HS-5 (cell line): ENCODE measurements at regions not wholly inside any gene's neighbourhood (a gene's known extent, or its start where the extent isn't known, plus 50 kb on each side); places are given as distances from the start of the nearest gene placed in this dataset.

Experiments
- DNase-seq: peaks from one replicate; pipeline ENCODE4 v3.0.0-alpha.2; 2012; ENCODE audit warnings: low read depth

DNA sequence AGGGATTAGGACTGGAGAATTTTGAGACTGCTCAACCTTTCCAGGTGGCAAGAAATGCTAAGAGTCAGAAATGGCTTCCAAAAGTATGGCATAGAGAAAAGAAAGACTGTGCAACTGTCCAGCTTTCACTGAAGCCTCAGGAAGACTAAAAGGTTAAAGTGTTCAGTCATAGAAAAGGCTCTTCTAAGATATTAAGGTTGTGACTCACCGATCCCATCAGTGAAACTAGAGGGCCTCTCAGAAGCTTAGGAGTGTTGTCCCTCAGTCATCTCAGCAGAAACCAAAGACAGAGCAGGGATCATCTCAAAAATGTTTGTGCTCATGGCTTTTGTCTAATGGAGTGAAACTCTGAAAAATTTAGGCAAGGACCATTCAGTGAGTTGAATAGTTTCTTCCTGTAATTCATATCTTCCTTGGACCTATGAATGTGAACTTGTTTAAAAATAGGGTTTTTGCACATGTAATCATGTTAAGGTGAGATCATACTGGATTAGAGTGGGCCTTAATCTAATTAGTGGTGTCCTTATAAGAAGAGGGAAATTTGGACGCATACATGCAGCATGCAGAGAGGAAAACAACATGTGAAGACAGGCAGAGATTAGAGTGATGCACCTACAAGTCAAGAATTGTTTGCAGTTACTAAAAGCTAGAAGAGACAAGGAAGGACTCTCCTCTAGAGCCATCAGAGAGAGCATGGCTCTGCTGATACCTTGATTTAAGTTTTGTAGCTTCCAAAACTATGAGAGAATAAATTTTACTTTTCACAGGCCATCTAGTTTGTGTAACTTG is 71.3 kb downstream of the RPE65 start:
- no peak for DNase-seq

DNA sequence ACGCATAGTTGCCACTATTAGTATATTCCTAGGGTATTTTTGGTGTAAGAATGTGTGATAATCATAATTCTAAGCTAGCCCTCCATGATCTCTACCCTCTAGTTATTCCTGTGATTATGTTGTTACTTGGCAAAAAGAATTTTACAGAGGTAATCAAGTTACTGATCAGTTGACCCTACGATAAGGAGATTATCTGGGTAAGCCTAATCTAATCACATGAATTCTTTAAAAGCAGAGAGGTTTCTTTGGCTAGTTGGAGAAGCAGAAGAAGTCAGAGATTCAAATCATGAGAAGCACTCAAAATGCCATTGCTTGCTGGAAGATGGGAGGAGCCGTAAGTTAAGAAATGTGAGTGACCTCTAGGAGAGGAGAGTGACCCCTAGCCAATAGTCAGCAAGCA is 72.7 kb downstream of the RPE65 start:
- DNase-seq = no peak

DNA sequence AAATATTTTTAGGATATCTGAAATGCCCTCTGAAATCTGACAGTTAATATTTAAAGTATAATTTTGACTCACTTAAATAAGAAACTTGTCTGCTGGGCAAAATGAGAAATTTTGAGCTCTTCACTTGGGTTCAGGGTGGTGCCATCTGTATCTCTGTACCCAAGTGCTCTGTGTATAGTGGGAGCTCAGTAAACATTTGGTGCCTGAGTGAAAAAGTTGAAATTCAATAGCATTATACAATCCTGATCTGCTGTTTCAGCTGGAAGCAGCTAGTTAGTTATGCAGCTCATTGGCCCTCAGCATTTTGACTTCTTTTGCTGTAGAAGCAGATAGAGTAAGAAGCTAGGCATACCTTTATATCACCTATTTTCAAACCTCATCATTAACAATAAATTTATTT is 73.3 kb downstream of the RPE65 start:
- DNase-seq = no peak

DNA sequence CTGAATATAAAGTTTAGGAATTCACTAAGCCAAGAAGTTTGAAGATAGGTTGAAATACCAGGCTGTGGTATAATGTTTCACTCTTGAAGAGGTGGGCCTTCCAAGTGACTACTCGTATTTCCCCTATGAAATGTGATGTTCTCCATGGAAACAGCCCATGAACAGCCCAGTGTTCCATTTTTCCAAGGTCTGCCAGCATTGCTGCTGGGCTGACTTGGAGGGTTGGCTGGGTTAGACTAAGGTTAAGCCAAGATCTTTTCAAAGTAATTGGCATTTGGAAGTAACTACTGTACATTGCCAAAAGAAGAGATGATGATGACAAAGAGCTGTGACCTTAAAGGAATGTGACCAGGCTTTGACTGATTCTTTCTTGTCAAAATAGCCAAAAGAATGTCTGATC is 73.8 kb downstream of the RPE65 start:
- no peak for DNase-seq

DNA sequence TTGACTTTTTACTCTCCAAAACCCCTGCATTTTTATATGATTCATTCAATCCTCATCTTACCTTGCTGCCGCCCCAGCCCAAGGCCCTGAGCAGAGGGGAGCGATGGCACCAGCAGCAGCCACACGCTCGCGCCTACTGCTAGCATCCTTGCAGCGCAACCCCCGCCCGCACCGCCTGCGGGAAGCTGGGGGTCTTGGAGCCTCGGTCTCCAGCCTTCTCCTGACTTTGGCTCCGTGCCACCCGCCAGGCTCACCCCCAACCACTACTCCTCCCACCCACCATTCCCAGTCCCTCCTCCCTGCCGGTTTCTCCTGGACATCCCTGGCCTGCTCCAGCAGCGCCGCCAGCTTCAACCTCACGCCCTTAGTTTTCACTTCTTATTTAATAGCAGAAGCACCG is 76.6 kb downstream of the RPE65 start:
- DNase-seq = no peak

DNA sequence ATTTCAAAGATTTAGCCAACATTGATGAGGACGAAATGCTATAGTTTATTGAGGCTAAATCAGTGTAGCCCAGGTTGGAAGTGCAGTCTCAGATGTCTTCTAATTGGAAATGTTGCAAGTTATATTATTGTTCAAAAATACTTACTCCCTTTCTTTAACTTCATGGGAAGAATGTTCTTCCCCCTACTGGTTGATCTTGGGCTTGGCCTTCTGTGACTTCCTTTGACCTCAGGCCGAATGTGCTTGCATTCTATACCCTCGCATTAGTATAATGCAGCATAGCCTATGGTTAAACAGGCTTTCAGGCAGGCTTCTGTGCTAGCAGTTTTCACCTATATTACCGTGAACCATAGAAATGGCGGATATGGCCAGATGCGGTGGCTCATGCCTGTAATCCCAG is 77.3 kb downstream of the RPE65 start:
- DNase-seq = no peak

DNA sequence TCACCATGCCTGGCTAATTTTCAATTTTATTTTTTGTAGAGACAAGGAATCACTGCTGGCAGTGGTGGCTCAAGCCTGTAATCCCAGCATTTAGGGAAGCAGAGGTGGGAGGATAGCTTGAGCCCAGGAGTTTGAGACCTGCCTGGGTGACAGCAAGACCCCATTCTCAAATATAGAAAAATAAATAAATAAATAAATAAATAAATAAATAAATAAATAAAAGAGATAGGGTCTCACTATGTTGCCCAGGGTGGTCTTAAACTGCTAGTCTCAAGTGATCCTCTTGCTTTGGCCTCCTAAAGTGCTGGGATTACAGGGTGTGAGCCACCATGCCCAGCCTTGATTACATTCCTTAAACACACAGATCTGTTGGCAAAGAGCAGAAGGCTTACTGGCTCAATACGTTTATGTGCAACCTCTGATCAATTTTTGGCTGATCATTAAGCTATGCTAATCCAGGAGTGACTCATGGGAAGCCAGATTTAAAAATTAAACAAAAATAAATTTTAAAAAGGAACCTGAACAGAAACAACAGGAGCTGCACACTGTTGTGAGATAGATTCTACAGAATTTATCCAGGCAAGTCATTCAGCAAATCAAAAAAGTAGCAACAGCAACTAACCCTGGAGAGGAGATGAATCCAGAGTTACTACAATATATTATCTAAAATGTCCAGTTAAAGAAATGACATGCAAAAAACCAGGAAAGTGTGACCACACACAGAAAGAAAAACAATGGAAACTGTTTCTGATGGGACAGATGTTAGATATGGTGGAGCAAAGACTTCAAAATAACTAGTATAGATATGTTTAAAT is 79.4 kb downstream of the RPE65 start:
- no peak for DNase-seq

DNA sequence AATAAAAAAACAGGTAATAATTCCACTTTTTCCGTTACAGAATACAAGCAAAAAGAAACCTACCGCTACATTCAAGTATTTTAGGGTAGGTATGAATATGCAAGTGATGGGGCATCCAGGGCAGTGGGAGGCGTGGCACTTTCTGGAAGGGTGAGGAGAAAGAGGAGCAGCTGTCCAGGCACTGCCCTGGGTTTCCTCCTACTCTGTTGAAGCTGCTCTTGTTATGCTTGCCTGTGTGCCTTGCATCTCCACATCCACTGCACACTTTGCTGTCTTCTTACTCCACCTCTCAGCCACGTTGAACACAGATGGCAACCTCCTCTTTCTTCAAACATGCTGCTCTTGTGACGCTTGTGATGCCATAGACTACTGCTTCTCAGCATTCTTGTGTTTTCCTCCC is 83.2 kb downstream of the RPE65 start:
- no peak for DNase-seq

DNA sequence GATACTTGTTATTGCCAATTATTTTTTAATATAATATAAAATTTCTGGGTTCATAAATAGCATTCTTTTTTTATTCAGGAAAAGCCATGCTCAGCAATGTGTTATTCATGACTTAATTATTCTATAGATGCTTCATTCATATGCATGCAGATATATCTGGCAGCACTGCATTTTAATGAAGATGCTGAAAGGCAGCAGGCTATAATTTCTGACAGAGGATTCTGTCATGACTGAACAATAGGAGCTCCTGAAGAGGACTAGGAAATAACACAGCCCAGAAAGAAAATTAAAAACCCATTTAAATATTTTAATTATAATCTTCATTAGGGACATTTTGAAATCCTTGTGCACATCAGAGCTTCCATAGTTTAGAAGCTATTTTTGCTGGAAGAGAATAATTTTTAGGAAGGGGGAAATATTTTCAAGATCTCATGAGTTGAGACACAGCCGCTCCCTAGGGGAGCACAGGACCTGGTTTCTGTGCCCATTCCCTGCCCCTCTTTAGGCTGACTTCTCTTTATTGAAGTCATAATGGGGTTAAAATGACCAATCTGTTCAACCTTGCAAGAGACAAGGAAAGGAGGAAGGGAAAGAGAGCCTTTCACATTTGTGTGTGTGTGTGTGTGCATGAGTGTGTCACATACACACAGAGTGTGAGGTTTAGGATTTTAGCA is 83.9 kb downstream of the RPE65 start:
- DNase-seq = no peak

DNA sequence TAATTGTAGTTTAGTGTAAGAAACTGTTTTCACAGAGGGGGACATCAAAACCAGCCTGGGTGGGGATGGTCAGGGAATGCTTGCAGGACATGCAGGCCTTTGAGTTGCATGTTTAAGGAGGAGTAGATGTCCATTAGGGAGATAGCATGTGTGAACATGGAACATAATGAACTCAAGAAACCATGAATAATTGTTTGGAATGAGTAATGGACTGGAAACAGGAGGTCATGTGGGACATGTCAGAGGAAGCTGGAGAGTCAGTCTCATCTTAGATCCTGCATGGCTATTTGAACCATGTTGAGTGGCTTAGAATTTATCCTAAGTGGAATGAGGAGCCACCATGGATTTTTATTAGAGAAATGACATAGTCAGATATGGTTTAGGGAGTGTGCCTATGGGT is 86.4 kb downstream of the RPE65 start:
- no peak for DNase-seq

DNA sequence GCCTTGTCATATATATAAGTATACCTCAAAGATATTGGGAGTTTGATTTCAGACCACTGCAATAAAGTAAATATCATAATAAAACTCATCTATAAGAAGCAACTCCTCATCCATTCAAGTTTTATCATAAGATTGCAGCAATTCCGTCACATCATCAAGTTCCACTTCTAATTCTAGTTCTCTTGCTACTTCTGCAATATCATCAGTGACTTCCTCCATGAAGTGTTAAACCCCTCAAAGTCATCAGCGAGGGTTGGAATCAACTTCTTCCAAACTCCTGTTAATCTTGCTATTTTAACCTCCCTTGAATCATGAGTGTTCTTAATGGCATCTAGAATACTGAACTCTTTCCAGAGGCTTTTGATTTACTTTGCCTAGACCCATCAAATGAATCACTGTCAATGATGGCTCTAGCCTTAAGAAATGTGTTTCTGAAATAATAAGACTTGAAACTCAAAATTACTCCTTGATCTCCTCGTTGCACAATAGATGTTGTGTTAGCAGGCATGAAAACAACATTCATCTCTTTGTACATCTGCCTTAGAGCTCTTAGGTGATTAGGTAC is 88.3 kb downstream of the RPE65 start:
- DNase-seq = no peak

DNA sequence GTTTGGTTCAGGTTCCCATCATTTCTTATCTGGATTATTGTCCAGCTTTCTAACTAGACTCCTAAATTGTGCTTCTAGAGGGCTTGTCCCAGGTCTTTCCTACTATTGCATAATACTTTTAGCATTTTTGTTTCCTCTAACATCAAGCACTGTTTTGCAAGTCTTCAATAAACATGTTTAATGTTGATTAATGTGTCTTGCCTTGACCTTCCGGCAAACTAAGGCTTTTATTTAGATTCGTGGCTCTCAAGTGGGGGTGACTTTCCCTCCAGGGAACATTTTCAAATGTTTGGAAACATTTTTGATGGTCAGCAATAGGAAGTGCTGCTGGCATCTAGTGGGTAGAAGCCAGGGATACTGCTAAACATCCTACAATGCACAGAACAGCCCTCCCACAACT is 90.7 kb downstream of the RPE65 start:
- DNase-seq = no peak

DNA sequence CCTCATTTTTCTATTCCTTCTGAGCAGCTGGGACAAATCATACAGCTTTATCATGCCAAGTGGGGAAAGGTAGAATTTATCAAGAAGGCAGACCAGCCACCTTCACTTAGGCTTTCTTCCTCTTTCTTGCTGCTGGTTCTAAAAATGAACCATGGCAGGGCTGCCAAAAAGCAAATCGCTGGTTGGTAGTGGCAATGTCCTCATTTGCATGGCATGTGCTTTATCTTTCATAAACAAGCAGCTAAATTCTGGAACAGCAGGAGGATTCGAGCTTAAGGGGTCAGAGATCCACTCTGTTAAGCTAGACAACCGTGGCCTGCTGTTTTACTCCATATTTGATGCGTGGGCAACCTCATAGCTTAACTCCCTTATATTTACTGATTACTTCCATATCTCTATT is 91.3 kb downstream of the RPE65 start:
- no peak for DNase-seq

DNA sequence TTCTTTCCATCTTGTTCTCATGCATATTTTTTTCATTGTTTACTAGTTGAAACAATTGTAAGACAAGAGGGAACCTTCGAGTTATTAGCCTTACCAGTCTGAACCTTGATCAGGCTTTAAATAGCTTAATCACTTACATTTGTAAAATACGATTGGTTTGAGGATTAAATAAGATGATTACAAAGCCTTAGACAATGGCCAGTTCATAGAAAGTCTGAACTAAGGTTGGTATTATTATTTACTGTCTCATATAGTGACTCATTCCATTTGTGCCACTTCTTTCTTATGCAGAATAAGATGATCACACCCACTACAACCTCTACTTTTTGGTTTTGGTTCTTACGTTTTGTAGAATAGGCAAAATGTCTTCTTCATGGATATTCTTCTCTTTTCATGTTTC is 94.1 kb downstream of the RPE65 start:
- no peak for DNase-seq

DNA sequence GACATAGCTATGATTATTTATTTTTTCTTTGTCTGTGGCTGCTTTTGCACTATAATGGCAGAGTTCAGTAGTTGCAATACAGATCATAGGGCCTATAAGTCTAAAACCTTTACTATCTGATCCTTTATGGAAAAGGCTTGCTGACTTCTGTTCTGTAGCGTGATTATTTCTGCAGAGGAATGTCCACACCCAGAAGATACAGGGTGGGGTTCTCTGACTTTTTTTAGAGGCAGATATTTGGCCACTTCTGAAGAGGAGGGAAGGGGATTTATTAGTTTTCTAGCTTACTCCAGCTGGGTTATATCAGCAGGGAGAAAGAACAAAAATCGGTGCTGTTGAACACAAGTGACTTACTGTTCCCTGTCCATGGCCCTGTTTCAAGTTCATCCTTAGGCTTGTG is 97.6 kb downstream of the RPE65 start:
- no peak for DNase-seq

DNA sequence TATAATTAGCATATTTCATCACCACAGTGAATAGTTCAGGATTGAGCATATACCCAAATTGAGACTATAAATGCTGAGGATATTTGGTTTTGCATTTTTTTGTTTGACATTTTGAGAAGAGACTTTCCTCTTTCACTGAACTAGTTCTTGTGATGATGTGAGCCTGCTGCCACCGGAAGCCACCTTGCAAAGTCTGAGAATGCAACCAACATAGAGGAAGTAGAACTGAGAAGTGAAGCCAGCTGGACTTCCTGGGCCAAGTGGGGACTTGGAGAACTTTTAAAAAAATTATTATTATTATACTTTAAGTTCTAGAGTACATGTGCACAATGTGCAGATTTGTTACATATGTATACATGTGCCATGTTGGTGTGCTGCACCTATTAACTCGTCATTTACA is 102.3 kb downstream of the RPE65 start:
- DNase-seq = no peak

DNA sequence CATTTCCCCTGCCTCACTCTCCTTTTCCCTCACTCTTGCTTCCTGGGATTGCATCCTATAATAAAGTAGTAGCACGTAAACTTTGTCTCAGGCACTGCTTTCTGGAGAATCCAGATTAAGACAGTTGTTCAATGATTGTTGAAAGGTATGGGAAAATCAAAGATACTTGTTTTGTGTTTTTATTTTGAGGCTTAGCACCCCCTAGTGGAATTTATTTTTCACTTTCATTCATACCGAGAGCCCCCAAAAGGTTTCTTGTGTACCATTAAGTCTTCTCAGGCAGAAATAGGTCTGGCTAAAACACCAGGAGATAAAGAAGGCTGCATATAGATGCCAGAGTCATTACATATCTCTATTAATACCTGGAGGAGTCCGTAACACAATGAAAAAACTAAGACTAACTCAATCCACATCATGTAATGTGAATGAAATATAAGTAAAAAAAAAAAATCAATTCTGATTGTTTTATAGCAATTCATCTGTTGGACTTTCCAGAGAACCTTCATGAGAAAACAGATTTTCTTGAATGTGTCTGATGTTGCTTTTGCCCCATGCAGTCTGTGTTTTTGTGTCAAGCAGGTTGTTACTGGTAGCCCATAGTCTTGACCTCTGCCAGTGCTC is 103.5 kb downstream of the RPE65 start:
- DNase-seq = no peak

DNA sequence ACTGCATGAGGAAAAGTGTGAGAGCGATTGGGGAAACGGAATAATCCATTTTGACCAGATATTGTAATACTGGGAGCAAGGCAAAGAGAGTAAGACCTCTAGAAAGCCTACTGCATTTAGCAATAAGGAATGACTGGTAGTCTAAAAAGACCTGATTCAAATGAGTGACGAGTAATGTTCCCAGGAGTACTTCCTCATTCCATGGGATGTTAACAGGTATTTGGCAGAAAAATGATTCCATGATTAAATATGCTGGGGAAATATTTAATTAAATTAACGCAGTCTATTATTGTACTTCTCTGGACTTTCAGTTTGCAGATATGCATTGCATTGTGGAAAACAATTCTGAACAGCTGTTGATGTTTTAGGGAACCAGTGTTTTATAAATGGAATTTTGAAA is 105.5 kb downstream of the RPE65 start:
- DNase-seq = no peak

DNA sequence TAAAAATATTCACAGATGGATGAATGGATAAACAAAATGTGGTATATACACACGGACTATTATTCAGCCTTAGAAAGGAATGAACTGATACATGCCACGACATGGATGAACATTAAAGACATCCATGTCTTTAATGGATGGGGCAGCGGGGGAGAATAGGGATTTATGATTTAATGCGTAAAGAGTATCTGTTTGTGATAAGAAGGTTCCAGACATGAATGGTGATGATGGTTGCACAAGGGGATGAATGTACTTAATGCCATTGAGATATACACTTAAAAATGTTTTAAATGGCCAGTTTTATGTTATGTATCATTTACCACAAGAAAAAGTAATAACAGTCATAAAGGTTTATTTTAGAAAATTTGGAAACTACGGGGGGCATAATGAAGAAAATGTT is 108.6 kb upstream of the WLS start:
- no peak for DNase-seq

DNA sequence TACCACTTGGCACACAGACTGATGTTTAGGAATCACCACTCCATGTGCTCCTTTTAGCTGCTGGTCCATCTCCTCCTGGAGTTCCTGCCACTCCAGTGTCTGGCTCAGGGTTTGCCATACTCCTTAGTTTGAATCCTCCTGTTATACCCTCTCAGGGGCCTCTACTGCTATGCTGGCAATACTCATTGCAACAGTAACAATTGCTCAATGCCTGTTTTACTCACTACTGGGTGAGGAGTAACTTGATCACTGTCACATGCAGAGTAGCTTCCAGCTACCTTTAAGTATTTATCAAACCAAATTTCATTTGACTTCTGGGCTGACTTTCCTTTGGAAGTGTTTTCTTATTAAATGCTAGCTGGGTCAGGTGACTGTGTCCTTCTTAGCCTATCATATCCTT is 107.2 kb upstream of the WLS start:
- no peak for DNase-seq

DNA sequence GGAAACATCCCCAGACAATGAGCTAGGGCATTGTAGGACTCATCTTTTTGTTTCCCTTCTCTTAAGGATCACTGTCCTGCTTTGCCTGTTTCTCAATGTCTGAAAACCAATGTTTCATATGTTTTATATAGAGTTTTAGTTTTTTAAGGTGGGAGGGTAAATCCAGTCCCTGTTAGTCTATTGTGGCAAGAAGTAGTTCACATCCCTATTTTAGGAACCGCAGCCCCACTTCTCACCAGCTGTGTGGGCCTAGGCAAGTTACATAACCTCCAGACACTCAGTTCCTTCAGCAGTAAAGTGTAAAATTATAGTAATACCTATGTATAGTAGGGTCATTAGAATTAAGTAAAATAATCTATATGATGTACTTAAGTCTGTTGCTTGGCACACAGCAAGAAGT is 105.8 kb upstream of the WLS start:
- no peak for DNase-seq

DNA sequence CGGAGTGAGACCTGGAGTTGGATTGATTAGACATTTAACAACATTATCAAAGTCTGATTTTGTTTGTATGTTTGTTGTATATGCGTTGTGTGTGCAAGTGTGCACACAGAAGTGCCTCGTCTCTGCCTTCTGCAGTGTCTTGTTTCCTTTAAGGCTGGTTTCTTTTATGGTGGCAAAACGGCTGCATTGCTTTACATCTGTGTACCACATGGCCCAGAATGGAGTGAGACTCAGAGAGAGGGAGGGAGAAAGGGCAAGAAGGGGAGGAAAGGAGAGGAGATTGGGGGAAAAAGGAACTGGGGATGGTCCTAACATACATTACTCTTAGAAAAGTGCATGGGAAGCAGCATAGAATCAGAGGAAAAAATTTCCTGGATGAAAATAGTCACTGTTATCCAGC is 99.7 kb upstream of the WLS start:
- no peak for DNase-seq
